ENCODE measurements at regions not wholly inside any gene's neighbourhood (a gene's known extent, or its start where the extent isn't known, plus 50 kb on each side); places are given as distances from the start of the nearest gene placed in this dataset.
"Not testable (repeated sequence)": the region's sequence is repeated elsewhere in the genome, so short reads cannot be mapped to it uniquely, and the experiment has no call there.

DNA sequence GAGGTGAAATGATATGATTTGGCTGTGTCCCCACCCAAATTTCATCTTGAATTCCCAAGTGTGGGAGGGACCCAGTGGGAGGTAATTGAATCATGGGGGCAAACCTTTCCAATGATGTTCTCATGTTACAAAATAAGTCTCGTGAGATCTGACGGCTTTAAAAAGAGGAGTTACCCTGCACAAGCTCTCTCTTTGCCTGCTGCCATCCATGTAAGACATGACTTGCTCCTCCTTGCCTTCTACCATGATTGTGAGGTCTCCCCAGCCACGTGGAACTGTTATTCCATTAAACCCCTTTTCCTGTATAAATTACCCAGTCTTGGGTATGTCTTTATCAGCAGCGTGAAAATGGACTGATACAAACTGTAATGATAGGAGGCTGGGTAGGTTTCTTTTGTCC, 145.1 kb downstream of the AKR1D1 start:
- DNase-seq, result not testable (repeated sequence)

DNA sequence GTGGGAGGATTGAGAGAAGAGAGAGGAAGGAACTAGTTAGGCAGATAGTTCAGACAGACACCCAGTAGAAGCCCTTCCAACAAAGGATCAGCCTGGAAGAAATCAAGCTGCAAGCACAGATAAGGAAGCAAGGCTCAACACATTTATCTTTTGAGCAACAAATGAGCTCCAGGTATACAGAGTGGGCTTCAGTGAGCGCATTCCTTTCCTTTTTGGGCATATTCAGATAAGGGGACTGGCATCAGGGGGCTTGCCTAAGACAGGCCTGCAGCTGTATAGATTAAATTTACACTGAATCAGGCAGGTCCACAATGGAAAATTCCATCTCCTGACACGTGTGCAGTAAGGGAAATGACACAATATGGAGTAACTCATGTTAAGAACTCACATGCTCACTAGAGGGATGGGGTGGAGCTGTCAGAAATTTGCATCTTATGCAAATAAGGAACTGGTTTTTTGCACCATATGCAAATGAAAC, 147.2 kb downstream of the AKR1D1 start:
- DNase-seq, result no peak

DNA sequence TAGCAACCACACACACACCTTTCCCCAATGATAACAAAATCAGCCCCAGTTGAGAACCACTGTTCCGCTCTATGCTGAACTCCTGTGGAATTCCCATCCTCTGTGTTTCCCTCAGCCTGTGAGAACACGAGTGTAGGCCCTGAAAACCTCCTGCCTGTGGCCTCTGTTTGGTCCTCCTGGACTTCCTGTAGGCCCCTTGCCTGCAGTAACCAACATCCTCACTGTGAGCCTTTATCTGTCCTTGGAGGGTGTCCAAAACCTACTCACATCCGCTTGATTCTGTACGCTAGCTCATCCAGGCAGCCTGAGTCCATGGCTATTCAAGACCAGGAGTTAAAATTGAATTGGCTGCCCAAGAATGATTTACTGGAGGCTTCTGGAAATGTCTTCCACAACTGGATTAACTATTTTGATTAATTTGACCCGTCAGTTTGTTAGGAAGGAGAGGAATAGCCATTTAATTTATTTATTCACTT, 149.8 kb downstream of the AKR1D1 start:
- DNase-seq, result no peak

DNA sequence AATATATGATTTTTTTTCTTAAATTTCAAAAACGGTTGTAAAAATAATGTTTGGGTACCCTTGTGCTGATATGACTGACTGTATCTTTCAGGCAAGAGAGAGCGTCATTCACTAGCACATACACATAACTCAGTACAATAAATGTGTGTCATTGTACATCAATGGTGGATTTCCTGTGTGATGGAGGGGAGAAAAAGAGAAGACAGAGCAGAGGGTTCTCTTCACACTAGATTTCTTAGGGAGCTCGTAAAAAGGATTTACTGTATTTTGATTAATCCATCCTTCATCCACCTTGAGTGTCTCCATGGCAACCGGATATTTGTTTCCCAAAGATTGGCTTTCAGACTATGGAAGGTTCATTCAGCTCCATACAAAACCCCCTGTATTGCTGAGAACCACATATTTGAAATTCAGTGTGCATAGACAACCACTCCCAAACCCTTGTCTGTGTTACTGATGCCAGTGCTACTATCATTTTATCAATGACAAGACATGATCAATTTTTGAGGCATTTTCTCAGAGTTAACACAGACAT, 150.6 kb downstream of the AKR1D1 start:
- DNase-seq, result no peak

DNA sequence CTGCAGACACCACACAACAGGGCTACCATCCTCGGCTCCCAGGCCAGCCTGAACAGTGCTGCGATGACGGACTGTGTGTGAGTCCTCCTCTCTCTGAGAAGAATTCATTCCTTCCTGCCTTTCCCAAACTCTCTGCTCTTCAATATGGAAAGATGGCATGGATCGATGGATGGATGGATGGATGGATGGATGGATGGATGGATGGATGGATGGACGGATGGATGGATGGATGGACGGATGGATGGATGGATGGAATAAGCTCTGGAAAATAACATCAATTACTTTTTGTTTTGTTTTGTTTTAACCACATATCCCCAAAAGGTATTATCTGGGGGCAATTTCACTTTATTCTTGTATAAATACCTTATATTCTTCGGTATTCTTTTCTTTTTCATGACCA, 151.9 kb downstream of the AKR1D1 start:
- no peak for DNase-seq

DNA sequence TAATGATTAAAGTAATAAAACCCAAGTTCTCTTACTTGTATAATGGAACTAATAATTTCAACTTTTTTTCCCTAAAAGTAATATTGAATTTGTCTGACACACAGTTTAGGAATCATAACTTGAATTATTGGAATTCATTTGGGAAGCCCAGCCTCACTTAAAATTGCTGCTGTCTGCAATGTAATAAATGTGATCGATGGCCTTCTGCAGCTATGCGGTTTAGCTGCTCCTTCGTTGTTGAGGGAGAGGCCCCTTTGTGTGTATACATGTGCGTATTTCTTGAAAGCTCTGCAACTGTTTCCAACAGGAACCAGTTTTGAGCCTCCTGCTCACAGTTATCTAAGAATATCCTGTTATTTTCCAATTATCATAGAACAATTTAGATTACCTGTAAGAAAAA, 152.5 kb downstream of the AKR1D1 start:
- DNase-seq, result no peak

DNA sequence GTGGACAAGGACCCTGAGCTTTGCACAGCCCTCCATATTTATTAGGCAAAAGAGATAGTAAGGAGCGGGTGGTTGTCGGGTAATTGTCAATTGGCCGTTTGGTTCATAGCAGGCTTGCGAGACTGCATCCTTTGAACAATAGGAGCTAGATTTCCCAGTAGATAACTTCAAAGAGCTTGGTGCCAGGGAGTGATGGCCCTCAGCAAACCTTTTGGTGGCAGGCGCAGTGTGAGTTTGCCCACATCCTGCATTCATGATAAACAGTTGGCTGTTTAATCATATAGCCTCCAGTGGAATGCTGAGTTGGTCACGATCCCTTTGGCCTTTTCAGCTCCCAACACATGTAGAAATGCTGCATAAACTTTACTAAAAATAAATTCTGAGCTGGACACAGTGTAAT, 156.9 kb downstream of the AKR1D1 start:
- DNase-seq, result no peak

DNA sequence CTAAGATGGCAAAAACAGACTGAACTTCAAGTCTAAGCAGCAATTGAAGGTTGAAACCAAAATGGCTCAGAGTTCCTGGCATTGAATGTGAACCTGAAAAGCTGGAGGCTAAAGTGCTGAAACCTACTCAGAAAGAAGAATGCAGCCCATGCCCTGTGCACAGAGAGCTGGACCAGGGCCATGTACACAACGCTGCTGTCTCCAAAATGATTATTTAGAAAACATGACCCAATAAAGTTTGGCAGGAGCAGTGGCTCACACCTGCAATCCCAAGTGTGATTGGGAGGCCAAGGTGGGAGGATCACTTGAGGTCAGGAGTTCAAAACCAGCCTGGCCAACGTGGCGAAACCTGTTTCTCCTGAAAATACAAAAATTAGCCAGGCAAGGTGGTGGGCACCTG, 158.9 kb downstream of the AKR1D1 start:
- DNase-seq, result no peak

DNA sequence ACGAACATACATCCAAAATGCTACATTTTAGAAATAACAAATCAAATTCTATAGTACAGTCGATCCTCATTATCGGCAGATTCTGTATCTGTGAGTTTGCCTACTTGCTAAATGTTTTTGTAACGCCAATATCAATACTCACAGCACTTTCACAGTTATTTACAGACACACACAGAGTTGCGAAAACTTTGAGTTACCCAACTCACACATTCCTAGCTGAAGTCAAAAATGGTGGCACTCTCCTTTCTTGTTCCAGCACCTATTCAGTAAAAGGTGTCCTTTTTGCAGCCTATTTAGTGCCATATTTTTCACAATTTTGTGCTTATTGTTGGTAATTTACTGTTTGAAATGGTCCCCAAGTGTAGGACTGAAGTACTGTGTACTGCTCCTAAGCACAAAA, 161.7 kb downstream of the AKR1D1 start:
- DNase-seq, result no peak

DNA sequence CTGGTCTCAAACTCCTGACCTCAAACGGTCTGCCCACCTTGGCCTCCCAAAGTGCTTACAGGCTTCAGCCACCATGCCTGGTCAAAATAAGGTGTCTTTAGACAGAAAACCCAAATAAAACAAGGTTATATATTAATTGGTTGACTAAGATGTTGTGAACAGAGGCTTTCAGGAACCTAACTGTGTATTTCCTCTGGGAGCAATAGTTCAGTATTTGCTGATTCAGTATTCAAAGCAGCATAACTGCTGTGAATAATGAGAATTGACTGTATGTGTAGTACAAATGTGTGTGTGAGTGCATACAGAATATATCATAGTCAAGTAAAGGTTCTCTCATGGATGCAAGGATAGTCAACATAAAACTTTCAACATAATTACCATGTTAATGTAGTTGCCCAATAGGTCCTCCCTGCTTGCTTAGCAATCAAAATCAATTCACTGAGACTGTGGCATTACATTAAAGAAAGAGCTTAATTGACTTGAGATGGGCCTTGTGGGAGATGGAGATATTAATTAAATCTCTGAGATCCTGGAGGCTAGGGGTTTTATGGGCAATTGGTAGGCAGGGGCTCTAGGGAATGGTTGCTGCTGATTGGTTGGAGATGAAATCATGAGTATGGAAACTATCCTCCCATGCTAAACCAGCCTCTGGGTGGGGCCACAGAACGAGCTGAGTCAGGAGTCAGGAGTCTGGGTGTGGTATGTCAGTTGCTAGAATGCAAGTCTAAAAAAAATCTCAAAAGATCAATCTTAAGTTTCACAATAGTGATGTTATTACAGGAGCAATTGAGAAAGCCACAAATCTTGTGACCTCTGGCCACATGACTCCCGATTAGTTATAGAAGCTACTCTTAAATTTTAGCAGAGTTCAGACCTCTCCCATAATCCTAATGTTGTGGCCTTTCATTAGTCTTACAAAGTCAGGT, 162.7 kb downstream of the AKR1D1 start:
- no peak for DNase-seq

DNA sequence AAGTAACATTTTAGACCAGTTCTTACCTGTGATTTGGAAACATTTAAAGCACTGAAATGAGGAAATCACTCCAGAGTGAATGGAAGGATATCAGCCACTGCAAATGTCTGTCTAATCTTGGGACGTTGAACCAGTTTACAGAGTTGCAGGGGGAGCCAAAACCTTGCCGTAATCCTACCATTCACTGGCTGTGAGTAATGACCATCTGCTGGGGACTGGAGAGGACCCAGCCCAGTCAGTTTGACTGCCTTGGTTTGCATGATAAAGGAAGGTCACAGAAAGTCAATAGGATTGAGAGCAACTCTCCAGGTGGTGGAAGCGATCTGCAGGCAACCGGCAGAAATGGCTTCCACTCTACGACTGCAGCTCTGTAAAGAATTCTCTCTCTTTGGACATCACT, 167.2 kb downstream of the AKR1D1 start:
- peak; percentile 16 for DNase-seq

DNA sequence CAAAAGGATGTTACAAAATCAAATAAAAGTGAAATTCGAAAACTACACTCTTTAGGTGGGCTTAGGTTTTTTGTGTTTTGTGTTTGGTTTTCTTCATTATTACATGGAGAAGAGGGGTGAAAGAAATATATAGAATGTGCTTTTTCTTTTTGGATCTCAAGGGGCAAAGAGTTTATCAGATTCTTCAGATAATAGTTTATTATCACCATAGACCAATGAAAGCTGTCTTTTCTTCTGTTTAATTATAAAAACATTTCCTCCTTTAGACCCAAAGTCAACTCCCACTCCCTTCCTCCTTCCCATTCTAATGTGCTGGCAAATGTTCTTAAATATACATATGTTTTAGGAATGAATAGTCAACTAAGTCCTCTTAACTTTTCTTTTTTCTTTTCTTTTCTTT, 167.6 kb downstream of the AKR1D1 start:
- DNase-seq, result no peak

DNA sequence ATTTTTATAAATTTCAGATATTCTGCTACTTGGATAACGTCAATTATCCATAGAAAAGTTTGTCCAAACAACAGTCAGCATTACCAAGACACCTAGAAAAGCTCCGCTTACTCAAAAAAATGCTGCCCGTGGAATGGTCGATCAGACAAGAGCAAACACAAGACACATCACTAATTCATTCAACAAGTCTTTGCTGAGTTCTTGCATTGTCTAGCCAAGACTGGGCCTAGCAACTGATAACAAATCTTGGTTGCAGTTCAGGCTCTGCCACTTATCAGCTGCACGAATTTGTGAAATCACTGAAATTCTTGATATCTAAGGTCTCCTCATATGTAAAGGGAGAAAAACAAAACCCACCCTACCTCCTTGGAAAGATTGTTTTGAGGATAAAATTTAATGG, 168.3 kb downstream of the AKR1D1 start:
- no peak for DNase-seq

DNA sequence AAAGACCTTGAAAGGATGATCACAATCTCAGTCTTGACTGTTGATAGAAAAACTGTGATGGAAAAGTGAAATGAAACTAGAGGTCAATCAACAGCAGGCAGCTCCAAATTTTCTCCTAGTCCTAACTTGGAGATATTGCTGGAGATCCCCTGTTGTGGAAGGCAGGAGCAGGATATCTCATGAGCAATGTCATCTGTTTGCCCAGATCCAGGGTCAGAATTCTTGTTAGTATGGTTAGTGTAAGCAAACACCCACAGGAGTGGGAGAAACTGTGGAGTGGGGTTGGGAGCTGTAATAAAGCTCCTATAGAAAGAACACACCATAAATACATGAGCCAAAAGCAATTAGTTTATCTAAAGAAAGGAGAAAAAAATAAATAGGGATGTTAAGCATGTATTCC, 169.0 kb downstream of the AKR1D1 start:
- no peak for DNase-seq

DNA sequence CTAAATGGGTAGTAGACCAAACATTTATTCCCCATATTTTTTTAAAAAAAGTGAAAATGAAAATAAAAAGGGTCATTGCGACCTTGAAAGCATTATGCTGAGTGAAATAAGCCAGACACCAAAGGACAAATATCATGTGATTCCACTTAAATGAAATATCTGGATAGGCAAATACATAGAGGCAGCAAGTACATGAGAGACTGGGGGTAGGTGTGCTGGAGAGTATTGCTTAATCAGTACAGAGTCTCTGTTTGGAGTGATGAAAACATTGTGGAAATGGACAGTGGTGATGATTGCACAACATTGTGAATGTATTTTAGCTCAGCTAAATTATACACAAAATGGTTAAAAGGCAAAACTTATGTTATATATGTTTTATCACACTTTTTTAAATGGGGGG, 169.4 kb downstream of the AKR1D1 start:
- DNase-seq, result no peak

DNA sequence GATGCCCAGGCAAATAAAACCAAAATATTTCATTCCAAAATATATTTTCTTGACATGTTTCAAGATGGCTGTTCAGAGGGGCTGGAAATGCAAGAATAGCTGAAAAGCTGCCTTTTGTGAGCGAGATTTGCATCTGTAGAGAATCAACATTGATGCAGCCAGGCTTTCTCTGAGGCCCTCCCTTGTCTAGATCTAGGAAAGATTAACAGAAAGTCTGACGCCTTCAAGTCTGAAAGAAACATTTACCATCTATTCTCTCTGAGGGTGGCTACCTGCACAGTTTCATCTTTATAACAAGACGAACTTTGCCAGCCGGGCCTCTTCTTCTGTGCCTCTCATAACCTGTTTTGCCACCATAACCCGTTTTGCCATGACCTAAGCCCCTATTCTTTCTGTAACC, 170.2 kb downstream of the AKR1D1 start:
- DNase-seq, result no peak

DNA sequence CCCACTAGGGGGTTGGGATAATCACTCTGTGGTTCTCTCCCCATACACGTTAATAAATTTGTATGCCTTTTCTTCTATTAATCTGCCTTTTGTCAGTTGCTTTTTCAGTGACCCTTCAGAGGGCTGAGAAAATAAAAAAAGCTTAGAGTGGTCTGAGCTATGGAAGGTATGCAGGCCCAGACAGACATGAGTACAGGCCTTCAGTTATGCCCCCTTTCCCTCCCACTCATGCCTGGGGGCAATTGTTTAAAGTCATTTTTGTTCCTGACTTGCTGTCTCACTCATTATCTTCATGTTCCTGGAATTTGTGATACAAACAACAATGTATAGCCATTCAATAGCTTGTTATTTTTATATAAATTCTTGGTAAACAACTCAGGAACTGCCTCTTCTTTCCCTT, 170.8 kb downstream of the AKR1D1 start:
- DNase-seq, result no peak

DNA sequence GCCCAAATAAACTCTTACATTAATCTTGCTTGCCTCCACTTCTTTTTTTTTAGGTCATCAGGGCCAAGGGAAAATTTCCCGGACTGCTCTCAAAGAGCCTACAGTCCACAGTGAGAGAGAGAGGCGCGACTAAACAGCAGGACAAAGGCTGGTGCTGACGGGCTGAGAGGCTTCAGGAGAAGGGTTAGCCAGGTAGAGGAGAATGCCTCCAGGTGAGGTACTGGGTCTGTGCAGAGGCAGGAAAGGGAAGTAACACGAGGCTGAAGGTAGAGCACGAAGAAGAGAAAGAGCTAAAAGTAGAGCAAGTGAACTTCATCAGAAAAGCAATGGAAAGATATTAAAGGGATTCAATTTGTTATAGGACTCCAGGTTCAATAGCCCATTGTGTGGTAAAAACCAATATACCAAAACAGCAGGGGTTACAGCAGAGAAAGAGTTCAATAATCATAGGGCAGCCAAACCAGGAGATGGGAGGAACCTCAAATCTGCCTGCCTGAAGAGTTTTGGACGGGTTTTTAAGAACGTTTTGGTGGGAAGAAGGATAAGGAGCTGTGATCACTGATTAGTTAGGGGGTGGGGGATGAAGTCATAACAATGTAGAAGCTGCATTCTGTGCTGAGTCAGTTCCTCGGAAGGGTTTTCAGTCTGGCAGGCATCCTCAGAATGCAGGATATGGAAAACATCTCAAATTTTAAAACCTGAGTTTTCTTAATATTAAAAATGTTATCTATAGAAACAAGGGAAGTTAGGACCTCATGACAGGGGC, 171.5 kb downstream of the AKR1D1 start:
- DNase-seq, result no peak

DNA sequence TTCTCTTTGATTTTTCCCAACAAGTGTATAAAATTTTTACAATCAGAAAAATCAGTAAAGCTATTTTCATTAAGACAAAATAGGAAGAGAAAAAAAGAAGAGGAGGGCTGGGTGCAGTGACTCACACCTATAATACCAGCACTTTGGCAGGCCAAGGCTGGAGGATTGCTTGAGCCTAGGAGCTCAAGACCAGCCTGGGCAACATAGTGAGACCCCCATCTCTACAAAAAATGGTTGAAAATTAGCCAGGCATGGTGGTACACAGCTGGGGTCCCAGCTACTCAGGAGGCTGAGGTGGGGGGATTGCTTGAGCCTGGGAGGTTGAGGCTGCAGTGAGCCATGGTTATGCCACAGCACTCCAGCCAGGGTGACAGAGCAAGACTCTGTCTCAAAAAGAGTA, 172.3 kb downstream of the AKR1D1 start:
- no peak for DNase-seq

DNA sequence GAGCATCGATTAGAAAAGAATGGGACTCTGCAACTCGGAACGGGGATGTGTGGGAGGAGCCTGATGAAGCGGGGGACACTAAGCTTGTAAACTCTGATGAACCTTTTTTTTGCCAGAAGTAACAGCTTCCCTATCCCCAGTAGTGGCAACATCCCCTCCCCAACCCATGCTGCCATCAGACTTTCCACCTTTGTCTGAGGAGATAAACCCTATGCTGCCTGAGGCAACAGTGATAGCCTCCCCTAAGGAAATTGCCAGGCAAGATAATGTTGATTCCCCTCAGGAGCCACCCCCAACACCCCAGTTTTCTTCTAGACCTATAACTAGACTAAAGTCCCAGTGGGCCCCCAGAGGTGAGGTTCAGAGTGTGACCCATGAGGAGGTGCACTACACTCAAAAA, 173.7 kb downstream of the AKR1D1 start:
- DNase-seq, result no peak

DNA sequence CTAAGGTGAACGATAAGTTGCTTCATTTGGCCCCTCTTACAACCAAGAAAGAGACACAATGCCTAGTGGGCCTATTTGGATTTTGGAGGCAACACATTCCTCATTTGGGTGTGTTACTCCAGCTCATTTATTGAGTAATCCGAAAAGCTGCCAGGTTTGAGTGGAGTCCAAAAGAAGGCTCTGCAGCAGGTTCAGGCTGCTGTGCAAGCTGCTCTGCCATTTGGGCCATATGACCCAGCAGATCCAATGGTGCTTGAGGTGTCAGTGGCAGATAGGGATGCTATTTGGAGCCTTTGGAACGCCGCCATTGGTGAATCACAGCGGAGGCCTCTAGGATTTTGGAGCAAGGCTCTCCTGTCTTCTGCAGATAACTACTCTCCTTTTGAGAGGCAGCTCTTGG, 176.4 kb downstream of the AKR1D1 start:
- not testable (repeated sequence) for DNase-seq

DNA sequence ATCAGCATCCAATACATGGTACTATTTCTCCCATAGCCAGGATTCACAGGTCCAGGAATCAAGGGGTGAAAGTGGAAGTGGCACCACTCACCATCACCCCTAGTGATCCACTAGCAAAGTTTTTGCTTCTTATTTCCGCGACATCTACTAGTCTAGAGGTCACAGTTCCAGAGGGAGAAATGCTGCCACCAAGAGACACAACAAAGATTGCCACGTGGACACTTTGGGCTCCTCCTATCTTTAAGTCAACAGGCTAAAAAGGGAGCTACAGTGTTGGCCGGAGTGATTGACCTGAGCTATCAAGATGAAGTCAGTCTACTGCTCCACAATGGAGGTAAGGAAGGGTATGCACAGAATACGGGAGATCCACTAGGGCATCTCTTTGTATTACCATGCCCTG, 178.2 kb downstream of the AKR1D1 start:
- DNase-seq, result no peak

DNA sequence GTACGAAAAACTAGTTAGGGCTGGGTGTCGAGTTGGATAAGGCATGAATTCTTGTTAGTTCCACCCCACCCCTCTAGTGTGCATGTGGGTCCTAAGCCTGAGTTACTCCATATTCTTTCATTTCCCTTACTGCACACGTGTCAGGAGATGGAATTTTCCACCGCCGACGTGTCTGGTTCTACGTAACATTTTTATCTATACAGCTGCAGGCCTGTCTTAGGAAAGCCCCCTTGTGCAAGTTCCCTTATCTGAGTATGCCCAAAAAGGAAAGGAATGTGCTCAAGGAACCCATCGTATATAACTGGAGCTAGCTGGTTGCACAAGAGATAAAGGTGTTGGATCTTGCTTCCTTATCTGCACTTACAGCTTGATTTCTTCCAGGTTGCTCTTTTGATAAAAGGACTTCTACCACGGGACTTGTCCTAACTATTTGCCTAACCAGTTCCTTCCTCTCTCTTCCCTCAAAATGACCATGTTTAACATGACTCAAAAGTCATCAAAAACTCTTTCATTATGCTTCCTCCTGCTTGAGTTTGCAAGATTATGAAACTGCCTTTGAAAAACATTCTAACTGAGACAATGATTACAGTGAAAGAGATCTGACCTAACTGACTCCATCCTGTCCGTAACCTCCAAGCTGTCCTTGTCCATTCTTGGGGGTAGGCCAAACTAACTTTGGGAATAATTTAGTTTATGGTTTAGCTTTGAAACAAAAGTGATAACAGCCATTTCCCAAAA, 181.4 kb downstream of the AKR1D1 start:
- no peak for DNase-seq

Measured in NCI-H2171 treated with DMSO at 0.1 percent for 48 hours (cell line).